Hindlimb muscle (tissue), 1 donor: ENCODE measurements at regions not wholly inside any gene's neighbourhood (a gene's known extent, or its start where the extent isn't known, plus 50 kb on each side); places are given as distances from the start of the nearest gene placed in this dataset.

Experiments used
- DNase-seq: peaks from one replicate; pipeline ENCODE4 v3.0.0-alpha.2; 2013

DNA sequence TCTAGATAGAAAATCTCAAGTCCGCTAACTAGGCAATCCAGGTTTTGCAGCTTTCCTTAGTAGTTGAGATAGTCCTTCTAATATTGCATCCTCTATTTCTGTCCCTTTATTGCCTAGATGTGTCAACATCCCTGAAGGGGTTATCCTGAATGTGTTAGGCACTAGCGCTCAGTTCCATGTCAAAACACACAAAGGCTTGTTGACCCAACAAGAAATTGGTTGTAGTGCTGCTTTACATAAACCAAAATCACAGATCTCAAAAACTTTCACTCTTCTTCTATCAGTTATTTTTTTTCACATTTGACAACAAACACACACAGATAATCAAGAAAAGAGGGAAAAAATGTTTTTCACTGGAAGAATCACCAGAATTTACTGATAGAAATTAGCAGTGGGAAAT lies 51.4 kb upstream of the SOX2 start:
- no peak for DNase-seq

DNA sequence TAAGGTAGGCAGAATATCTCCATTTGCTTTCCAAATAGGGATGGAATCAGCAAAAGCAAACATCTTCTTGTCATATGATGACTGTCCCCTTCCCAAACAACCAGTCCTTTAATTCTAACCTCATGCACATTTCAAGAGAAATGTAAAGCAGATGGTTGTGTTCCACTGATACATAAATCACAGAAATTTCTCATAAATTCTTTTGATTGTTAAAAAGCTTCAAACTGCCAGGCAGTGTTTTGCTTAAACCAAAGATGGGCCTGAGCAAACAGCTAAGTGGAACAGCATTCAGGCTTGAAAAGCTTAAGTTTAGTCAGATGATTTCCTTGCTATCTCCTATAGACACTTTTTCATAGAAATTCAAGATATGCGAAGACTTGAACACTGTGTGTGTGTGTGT lies 74.3 kb upstream of the SOX2 start:
- DNase-seq, result no peak

DNA sequence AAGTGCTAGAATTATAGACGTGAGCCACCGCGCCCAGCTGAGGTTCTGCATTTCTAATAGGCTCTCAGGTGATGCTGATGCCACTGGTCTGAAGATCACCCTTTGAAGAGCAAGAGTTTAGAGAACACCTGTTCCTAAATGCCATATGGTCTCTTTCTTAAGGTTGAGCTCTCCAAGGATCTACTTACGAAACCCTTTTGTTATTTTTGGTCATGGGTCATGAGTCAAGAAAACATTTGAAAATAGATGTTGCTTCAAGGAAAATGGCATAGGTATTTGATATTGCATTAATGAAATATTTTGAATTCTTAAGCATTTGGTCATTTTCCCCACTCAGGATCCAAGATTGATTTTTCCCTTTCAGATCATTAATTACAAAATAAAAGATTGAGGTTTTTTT lies 74.7 kb upstream of the SOX2 start:
- no peak for DNase-seq

DNA sequence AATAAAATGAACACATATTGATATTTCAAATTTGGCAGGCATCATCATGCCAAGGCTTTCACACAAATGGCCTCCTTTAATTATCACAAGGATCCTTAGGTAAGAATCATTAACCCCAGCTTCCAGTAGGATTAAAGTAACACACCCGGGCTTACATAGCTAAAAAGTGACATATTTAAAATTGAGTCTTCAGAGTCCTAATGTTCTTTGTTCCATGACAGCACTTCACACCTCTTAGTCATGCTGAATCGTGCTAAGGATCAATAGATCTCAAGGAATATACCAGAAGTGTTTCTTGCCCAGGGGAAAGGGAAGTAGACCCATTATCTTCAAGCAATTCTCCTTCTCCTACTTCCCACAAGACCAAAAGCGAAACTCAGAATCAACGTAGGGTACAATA lies 76.6 kb upstream of the SOX2 start:
- DNase-seq, result no peak

DNA sequence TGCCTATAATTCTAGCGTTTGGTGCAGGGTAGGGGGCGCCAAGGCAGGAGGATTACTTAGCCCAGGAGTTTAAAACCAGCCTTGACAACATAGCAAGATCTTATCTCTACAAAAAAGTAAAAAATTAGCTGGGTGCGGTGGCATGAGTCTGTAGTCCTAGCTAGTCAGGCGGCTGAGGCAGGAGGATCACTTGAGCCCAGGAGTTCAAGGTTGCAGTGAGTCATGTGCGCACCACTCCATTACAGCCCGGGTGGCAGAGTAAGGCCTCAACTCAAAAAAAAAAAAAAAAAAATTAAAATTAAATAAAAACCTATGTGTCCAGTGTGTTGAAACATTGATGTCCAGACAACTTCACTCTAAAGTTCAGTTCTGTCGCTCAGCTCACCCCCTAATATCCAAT lies 78.2 kb upstream of the SOX2 start:
- no peak for DNase-seq

DNA sequence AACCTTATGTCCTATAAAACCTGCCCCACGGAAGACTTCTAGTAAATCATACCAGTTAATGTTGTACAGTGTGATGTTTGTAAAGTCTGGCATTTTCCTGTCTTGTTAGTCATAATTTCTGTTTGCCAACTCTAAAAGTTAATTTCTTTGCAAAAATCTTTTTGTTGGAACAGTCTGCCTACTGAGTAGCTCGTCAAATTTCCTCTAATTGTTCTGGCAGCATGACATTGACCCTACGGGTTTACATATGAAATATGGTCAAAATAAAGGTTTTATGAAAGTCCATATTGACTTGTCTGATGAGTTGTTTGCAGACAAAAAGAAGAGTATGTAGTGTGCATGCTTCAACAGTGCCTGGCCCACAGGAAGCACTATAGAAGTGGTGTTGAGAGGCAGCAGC lies 79.8 kb upstream of the SOX2 start:
- no peak for DNase-seq

DNA sequence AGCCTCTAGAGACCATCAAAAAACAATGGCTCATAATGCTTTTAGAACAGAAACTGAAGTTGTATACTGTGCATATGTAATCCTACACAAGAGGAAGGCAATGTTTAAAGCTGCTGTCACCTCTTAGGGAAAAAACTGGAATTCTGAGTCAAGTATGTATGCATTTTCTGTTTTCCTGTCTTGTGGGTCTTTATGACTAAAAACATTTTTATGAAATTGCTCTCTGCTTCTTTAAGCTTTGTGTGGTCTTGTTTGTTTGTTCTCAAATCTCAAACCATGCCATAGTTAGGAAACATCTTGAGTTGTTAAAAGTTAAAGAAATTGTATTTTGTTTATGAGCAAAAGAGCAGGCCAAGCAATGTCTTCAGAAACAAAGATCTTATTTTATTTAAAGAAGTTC lies 80.9 kb upstream of the SOX2 start:
- no peak for DNase-seq

DNA sequence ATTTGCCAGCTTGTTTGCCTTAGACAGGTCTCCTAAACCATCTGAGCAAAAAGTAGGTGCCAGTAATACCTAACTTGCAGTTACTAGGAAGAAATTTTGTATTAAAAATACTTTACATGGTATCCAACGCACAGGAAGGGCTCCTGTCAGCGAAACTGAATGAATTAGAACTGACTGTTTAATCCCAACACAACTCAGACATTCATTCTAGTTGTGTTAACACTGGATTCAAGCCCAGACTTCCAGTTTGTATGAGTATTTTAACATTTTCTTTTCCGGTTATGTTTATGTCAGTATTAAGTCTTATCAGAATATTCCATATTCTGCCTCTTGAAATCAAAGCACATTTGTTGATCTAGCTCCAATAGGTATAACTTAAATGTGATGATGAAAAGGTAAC lies 82.0 kb upstream of the SOX2 start:
- DNase-seq, result no peak

DNA sequence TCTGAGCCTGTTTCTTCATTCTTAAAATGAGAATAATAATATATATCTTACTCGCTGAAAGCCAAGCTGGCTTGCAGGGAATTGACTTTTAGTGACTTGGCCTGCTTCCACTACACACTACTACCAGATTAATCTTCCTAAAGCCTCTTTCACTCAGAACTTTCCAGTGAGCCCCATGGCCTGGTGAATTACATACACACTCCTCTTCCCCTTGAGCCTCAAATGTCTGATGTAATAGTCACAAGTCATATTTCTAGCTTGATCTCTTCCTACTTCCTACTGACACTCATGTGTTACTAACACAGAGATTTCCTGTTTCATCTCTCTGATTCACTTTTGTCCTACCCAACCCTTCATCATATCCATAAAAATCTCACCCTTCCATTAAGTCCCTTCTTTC lies 82.7 kb upstream of the SOX2 start:
- no peak for DNase-seq

DNA sequence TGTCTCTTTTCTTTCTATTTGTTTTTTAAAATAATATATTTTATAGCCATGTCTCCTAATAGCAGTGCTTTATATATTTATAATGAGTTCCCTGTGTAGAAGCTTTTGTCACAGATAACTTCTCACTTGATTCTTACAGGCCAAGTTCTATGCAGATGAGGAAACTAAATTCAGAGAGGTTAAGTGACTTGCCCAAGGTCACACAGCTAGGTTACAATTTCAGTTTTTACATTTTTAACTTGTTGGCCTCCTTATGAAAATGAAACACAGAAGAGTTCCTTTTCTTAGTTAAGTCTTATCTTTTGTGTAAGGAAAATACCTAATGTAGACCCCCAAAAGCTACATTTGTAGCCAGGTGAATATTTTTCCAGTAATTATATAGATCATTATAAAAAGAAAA lies 83.3 kb upstream of the SOX2 start:
- no peak for DNase-seq

DNA sequence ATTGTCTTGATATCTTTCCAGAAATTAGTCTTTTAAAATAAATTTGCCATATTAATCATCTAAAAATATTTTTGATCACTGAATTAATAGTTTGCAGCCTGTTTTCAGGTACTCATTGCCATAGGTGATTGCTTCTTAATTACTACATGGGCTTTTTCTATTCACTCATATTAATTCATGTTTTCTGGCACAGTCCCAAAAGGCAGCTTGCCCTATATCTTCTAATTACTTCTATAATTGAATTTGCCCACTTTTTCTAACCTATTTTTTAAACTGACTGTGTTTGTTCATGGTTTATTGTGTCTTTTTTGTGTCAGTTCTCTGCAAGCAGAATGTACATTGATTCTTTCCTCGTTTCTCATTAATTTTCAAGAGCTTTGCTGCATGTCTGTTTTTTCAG lies 85.7 kb upstream of the SOX2 start:
- DNase-seq, result no peak

DNA sequence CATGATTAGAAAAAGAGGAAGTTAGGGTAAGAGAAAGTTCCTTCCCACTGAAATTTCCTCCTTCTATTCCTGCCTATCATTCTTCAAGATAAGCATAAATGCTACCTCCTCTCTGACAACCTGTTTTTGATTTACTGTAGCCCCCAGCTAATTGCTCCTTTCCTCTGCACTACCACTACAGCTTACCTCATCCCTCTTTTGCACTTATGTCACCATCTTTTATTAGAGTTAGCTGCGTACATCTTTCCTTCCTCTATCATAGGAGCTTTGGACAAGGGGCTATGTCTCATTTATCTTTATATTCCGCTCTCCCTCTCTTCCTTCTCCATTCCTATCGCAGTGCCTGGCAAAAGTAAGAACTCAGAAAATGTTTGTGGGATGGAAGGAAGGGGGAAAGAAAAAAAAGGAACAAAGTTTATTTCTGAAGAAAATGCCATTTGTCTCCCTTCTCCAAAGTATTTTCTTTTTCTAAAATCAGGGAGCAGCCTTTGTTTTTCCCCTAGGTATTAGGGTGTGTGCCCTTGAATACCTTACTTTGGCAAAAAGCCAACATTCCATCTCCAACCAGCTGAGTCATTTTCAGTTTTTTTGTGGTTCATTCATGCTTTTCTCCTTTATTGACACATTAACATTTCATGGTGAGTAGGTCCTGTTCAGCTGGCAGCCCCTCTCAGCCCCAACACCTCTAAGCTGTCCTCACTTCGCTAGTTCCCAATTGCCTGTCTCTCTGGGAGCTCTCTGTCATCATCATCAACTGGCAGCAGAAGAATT lies 87.6 kb upstream of the SOX2 start:
- DNase-seq, result no peak

DNA sequence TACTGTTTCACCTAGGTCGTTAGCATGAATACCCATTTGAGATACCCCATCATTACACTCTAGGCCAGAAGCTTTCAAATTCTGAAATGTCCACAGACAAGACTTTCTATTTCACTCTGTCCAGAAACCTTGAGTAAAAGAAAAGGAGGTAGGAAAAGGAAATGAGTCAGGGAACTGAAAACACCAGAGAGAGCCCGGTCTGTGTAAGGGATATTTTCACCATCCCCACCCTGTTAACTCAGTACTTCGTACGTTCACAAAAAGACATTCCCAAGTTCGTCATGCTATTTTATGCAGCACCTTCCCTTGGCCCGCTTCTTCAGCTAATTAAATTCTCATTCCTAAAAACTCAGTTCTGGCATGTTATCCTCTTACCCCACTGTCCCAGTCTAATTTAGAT lies 89.4 kb upstream of the SOX2 start:
- no peak for DNase-seq

DNA sequence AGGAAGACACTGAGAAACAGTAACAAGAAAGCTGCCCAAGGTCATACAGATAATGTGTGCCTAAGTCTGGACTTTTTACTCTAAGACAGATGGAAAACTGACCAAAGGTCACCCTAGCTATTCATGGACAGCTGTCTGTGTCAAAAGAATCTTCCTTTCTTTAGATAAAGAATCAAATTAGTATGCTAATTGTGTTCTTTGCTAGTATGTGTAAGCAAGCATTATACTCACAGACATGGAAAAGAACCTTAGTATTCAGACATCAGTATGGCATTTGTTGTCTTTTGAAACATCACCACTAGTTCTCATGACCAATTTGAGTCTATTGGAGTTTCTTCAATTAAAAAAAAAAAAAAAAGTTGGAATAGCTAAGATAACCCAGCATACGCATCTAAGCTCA lies 91.8 kb upstream of the SOX2 start:
- no peak for DNase-seq

DNA sequence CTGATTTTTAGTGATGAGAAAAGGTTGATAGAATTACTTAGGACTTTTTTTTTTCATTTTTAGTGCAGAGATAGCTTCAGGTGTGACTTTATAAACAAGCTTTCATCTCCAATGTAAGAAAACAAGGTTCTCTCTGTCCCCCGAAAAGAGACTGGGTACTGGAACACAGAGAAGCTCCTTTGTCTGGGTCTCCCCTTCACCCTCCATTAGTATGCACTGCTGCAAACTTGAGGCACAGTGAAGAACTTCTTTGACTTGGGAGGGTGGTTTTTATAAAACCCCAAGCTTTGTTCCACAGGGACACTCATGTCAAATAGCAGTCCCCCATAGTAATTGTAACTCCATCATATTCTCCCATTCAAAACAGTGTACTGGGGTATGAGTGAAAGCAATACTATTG lies 93.5 kb upstream of the SOX2 start:
- DNase-seq, result no peak

DNA sequence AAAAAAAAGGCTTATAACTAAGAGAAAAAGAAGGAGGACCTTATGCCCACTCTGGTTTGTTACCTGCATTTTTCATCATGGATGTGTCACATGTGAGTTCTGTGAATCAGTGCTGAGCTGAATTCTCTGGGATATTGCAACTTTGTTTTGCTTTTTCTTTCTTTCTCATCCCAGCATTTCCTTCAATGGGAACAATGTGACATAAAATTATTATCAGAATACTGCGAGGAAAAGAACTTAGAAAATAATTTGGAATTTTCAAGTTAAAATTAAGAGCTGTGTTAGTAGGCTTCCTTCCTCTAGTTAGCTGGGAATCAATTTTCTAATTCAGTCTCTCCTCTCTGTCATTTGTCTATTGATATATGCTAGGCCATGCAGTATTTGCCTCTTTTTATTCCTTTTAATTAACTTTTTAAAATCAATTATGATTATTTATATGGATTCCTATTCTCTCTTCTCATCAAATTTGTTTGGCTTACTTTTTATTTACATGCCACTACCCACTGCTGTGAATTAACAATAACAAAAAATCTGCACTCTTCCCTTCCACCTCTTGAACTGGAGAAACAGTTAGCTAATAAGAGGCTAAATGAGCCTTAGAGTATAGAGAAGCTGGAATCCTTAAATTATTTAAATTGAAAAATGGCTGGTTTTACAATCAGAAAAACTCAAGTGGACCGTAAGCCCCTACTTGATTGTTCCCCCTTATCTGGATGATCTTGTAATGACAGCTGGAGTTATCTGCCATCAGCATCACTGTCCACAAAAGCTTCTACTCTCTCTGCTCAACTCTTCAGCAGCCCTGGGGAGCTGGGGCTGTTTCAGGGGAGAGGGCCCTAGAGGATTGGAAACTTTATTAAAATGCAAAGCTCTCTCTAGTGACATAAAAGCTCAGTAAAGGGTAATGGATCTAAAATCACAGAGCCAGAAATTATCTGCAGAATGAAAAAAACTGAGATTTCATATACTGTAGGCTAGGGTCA lies 95.3 kb upstream of the SOX2 start:
- DNase-seq, result no peak

DNA sequence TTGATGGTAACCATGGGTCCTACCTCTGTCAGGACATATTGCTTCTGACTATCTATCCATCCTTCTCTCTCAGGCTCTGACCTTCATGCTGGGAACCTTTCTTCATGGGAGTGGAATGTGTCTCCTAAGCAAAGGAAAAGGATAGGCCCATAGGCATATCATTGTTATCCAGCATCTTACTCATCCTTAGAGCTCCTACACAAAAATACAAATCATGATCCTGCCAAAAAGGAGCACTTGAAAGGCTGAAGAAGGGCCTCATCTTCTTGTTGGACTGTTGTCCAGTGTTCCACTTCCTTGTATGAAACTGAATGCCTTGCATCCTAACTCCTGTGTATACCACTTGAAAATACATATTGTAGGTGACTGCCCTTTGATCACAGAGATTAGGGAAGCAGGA lies 96.1 kb upstream of the SOX2 start:
- no peak for DNase-seq

DNA sequence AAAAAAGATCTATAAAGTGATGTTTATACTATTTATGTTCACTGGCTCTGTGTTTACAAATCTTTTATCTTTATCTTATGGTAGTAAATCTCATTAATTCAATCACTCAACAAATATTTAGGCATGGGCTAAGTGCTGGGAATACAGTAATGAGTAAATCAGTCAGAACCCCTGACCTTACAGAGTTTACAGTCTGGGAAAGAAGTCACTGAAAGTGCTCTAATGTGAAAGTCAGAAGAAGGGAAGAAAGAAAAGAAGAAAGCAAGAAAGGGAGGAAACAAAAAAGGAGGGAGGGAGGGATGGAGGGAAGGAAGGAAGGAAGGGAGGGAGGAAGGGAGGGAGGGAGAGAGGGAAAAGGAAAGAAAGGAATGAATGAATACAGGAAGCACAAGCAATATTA lies 96.8 kb upstream of the SOX2 start:
- no peak for DNase-seq

DNA sequence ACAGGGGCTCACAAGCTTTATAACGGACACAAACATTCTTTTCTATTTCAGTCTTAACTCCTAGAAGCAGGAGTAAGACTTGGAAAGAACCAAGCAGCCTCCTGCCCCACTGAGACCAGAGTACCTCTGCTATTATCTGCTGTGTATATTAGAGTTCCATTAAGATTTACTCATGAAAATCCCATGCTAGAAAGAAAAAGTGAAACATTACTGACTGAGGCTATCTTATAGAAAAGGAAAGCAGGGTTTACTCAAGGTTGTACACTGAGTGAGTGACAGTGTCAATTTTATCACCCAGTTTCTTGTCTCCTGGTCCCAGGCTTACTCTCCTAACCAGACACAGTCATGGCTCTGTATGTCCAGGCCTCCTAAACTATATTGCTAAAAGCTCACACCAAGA lies 97.9 kb upstream of the SOX2 start:
- no peak for DNase-seq

DNA sequence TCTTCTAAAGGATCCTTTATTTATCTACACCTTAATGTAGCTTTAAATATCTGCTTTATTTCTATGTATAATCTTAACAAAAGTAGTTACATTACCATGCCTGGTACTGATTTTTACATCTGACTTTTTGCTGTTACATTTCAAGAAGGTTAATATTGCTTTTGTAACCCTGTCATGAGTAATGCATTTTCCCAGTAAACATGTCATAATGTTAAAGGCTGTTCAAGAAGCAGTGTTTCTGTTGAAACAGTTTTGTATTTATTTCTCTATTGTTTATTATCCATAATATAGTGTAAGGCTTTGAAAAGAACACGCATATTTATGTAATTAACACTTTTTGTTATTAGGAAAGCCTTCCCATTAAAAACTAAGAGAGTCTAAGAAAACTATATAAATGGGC lies 98.5 kb upstream of the SOX2 start:
- no peak for DNase-seq

DNA sequence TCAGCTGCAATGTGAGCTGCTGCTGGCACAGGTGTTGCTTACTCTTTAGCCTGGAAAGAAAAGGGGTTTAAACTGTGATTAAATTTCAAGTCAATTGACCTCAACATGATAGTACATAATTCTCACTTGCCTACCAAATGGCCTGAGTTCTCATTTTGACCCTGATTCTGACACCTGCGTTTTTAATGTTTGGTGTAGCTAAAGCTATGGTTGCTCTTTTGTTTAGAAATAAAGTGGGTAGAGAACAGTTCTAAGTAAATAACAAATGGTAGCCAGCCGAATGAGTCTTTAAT lies 100.8 kb upstream of the SOX2 start:
- no peak for DNase-seq

DNA sequence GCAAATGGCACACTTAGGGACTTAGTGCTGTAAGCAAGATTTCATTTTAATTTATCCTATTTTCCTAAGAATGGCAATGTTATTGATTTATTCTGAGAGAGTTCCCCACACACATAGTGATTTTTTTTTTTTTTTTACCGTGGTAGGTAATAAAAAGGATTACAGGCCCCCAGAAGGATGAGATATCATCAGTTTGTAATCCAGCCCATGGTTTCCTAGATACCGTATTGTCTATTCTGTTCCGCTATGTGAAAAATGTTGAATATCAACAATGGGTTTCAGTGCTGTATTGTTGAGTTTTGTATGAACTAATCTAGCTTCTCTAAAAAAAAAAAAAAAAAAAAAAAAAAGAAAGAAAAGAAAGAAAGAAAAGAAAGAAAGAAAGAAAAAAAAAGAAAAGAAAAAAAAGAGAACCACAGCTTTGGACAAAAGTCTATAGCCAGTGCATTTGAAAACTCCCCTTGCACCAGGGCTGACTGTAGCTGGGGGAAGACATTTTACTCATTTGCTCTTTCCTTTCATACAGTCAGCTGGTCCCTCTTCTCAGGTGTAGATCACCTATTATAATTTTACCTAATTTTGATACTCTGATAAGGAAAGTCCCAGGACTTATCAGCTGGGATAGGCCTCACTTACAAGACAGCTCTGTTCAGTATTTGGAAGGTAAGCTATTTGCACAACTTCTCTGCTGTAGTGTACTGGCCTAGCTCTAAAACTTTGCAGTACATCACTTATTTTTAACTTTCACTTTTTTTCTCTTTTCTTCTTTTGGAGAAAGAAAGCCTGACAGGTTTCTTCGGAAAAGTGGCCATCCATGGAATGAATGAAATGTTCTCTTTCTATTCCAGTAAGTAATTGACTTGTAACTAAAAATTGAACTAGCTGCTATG lies 101.4 kb upstream of the SOX2 start:
- DNase-seq, result no peak

DNA sequence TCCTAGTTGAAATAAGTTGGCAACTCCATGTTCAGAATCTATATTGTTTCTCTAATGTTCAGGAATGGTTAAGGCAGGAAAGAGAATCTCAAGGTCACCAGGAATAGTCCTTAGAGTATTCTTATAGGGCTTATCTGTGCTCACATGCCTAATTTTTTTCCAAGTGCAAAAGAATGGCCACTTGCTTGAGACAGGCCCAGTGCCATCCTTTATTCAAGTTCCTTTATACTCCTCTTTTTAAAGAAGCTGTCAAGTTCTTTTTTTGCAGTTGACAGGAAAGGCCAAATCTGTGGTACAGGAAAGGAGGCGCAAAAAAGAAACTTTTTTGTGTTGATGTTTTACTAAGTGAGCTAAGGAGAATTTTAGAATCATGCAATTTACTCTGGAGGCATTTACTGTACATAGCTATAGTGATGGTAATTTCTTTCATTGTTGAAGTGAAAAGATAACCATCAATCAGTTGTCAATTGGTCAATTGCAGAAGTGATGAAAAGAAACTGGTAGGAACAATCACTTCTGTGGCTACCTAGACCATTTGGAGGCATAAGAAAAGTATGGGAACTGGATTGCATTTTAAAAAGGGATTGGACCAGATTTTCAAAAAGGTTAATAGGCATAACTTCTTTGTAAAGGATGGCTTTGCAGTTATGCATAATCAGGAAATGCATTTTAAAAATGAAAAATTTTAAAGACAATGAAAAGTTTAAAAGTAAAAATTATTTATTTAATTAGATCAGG lies 102.5 kb upstream of the SOX2 start:
- DNase-seq, result no peak
